ENCODE measurements at regions not wholly inside any gene's neighbourhood (a gene's known extent, or its start where the extent isn't known, plus 50 kb on each side); places are given as distances from the start of the nearest gene placed in this dataset.
"Not testable (repeated sequence)": the region's sequence is repeated elsewhere in the genome, so short reads cannot be mapped to it uniquely, and the experiment has no call there.

DNA sequence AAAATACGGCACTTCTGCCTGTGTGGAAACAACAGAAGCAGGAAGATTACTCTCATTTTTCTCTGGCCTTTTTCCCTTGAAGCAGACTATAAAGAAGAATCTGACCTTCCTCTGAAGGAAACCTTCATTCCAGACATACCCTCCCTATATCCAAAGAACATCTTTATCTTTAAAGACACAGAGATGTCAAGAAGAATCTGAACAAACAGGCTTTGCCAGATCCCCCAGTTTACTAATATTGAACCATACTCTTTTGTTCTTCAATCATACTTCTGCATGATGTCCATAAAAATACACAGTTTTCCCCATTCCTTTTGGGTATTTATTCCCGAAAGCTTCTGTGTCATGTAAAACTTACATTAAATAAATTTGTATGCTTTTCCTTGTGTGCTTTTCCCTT lies 225.8 kb downstream of the MAT2B start:
- H3K4me1 ChIP-seq: no peaks in the 10 kb centered on the region
- no peak overlapping the region for H3K27ac ChIP-seq
- H3K4me3 ChIP-seq: no peak overlapping the region
- H3K27me3 ChIP-seq: no peaks in the 10 kb centered on the region
- no peaks in the 10 kb centered on the region for H3K9me3 ChIP-seq
- DNase-seq (ENCODE audit: low spot score): no peak
- TF ChIP-seq, protein P1, sequence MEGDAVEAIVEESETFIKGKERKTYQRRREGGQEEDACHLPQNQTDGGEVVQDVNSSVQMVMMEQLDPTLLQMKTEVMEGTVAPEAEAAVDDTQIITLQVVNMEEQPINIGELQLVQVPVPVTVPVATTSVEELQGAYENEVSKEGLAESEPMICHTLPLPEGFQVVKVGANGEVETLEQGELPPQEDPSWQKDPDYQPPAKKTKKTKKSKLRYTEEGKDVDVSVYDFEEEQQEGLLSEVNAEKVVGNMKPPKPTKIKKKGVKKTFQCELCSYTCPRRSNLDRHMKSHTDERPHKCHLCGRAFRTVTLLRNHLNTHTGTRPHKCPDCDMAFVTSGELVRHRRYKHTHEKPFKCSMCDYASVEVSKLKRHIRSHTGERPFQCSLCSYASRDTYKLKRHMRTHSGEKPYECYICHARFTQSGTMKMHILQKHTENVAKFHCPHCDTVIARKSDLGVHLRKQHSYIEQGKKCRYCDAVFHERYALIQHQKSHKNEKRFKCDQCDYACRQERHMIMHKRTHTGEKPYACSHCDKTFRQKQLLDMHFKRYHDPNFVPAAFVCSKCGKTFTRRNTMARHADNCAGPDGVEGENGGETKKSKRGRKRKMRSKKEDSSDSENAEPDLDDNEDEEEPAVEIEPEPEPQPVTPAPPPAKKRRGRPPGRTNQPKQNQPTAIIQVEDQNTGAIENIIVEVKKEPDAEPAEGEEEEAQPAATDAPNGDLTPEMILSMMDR (IDR thresholded peaks at IDR 0.05): no peak
- H3K36me3 ChIP-seq: no peaks in the 10 kb centered on the region

DNA sequence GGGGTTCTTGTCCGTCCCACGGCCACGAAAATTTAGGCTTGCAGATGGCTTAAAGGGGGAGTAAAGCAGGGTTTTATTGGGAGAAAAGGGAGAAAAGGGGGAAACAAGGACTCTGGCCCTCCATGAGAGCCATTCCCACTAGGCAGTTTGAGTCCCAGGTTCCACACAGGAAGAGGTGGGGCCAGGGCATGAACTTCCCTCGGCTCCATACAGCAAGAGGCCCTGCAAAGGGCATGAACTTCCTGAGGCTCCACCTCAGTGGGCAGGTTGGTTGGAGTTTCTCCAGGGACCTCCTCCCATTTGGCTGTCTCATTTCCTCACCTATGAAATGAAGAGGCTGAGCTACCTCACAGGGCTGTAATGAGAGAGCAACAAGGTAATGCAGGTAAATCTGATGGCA lies 229.7 kb downstream of the MAT2B start:
- no peak overlapping the region for H3K27ac ChIP-seq
- no peaks in the 10 kb centered on the region for H3K9me3 ChIP-seq
- H3K27me3 ChIP-seq: no peaks in the 10 kb centered on the region
- H3K4me1 ChIP-seq: no peaks in the 10 kb centered on the region
- no peaks in the 10 kb centered on the region for H3K36me3 ChIP-seq
- no peak overlapping the region for H3K4me3 ChIP-seq
- TF ChIP-seq, protein P1 (IDR thresholded peaks at IDR 0.05): no peak
- DNase-seq (ENCODE audit: low spot score): no peak

- H3K36me3 ChIP-seq: no peaks in the 10 kb centered on the region
- H3K4me1 ChIP-seq: no peaks in the 10 kb centered on the region
- DNase-seq (ENCODE audit: low spot score): no peak
- H3K9me3 ChIP-seq: no peaks in the 10 kb centered on the region
- H3K4me3 ChIP-seq: no peak overlapping the region
- no peak overlapping the region for H3K27ac ChIP-seq
- TF ChIP-seq, protein P1 (IDR thresholded peaks at IDR 0.05): no peak
- H3K27me3 ChIP-seq: no peaks in the 10 kb centered on the region
Measured at GRCh38 chr5:163747586-163747985, 242.2 kb downstream of the MAT2B start.

DNA sequence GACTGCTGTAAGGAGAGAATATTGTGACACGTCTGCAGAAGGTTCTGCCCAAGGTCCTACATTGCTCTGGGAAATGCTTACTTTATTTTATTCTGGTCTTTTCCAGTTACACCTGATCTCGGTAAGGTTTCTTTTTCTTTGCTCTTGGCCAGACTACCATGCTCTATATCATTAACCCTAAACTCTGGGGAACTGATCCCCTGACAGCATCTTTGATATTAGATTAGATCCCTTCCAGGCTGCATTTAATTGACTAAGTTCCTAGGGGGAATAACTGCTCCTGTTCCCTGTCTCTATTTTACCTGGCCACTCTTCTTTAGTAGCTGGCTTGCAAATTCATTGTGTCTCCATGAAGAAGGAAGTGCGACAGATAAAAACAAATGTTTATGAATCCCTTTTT lies 243.5 kb downstream of the MAT2B start:
- Histone ChIP-seq H3K9me3 (no peaks in the 10 kb centered on the region), H3K27me3 (no peaks in the 10 kb centered on the region), H3K27ac (no peak overlapping the region), H3K36me3 (no peaks in the 10 kb centered on the region), H3K4me1 (no peaks in the 10 kb centered on the region), H3K4me3 (no peak overlapping the region)
- TF ChIP-seq, protein P1 (IDR thresholded peaks at IDR 0.05): no peak
- DNase-seq (ENCODE audit: low spot score): no peak

DNA sequence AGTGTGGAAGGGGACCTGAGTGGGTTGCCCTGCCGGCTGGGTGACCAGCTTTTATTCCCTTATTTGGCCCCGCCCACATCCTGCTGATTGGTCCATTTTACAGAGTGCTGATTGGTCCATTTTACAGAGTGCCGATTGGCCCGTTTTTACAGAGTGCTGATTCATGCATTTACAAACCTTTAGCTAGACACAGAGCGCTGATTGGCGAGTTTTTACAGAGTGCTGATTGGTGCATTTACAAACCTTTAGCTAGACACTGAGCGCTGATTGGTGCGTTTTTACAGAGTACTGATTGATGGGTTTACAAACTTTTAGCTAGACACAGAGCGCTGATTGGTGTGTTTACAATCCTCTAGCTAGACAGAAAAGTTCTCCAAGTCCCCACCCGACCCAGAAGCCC lies 245.0 kb downstream of the MAT2B start:
- H3K9me3 ChIP-seq; H3K4me1 ChIP-seq; H3K4me3 ChIP-seq; H3K36me3 ChIP-seq; DNase-seq (ENCODE audit: low spot score); H3K27ac ChIP-seq; H3K27me3 ChIP-seq: not testable (repeated sequence)

DNA sequence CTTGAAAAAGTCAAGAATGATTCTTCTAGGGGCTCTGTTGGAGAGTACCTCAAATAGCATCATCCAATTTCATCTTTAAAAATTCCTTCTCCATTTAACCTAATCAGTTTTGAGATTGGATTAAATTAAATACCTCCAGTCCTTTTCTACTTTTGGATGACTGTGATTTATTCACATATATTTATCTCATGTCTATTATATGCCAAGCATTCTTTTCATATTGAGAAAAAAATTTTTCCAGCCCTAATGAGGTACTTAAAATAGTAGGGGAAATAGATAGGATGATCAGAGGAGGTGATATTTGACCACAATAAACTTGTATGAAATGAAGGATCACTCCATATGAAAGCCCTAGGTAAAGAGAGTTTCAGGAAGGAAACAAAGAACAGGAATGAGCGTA lies 250.1 kb downstream of the MAT2B start:
- Histone ChIP-seq H3K4me3 (no peak overlapping the region), H3K4me1 (no peaks in the 10 kb centered on the region), H3K27ac (no peak overlapping the region), H3K27me3 (no peaks in the 10 kb centered on the region), H3K9me3 (no peaks in the 10 kb centered on the region), H3K36me3 (no peaks in the 10 kb centered on the region)
- DNase-seq (ENCODE audit: low spot score): no peak
- TF ChIP-seq, protein P1 (IDR thresholded peaks at IDR 0.05): no peak
